Muscle layer of duodenum (tissue), 2 donors: ENCODE measurements at regions not wholly inside any gene's neighbourhood (a gene's known extent, or its start where the extent isn't known, plus 50 kb on each side); places are given as distances from the start of the nearest gene placed in this dataset.
A peak's percentile ranks its signal among the peaks of the same experiment; 100 is the strongest.
"Not testable (repeated sequence)": the region's sequence is repeated elsewhere in the genome, so short reads cannot be mapped to it uniquely, and the experiment has no call there.

Experiments
- H3K27ac ChIP-seq: one replicate; pipeline ENCODE4 v1.7.0; 2013; ENCODE audit warnings: mild to moderate bottlenecking, low read length
- H3K27me3 ChIP-seq: one replicate; pipeline ENCODE4 v1.7.0; 2013; ENCODE audit warnings: low read depth, mild to moderate bottlenecking, control low read depth, low read length
- H3K36me3 ChIP-seq, 2 donors: one replicate each; pipeline ENCODE4 v1.7.0; 2013; ENCODE audit warnings: low read length in 2 of 2, control low read depth in 1 of 2, mild to moderate bottlenecking in 1 of 2; ENCODE audit not compliant: insufficient read depth in 2 of 2, control insufficient read depth in 1 of 2
- H3K4me1 ChIP-seq, 2 donors: one replicate each; pipeline ENCODE4 v1.7.0; 2013; ENCODE audit warnings: low read length in 2 of 2, mild to moderate bottlenecking in 2 of 2, control low read depth in 1 of 2, moderate library complexity in 1 of 2; ENCODE audit not compliant: insufficient read depth in 2 of 2, control insufficient read depth in 1 of 2
- H3K4me3 ChIP-seq, 2 donors: one replicate each; pipeline ENCODE4 v1.7.0; 2013; ENCODE audit warnings: low read length in 2 of 2, low read depth in 1 of 2, mild to moderate bottlenecking in 1 of 2
- H3K9me3 ChIP-seq, 2 donors: one replicate each; pipeline ENCODE4 v1.7.0; 2013; ENCODE audit warnings: low read length in 2 of 2, control low read depth in 1 of 2, mild to moderate bottlenecking in 1 of 2; ENCODE audit not compliant: control insufficient read depth in 1 of 2
- donor health status: healthy.

GRCh38 chr13:71382285-71382684, 484.7 kb downstream of the DACH1 start:
- H3K27me3 ChIP-seq: no peaks in the 10 kb centered on the region
- no peak overlapping the region for H3K4me3 ChIP-seq
- no peaks in the 10 kb centered on the region for H3K36me3 ChIP-seq
- H3K27ac ChIP-seq: no peak overlapping the region
- no peaks in the 10 kb centered on the region for H3K4me1 ChIP-seq
- H3K9me3 ChIP-seq: no peaks in the 10 kb centered on the region

GRCh38 chr13:71380191-71380590, 486.8 kb downstream of the DACH1 start:
- no peak overlapping the region for H3K27ac ChIP-seq
- no peak overlapping the region for H3K4me3 ChIP-seq
- no peaks in the 10 kb centered on the region for H3K4me1 ChIP-seq
- H3K36me3 ChIP-seq: no peaks in the 10 kb centered on the region
- no peaks in the 10 kb centered on the region for H3K9me3 ChIP-seq
- no peaks in the 10 kb centered on the region for H3K27me3 ChIP-seq

DNA sequence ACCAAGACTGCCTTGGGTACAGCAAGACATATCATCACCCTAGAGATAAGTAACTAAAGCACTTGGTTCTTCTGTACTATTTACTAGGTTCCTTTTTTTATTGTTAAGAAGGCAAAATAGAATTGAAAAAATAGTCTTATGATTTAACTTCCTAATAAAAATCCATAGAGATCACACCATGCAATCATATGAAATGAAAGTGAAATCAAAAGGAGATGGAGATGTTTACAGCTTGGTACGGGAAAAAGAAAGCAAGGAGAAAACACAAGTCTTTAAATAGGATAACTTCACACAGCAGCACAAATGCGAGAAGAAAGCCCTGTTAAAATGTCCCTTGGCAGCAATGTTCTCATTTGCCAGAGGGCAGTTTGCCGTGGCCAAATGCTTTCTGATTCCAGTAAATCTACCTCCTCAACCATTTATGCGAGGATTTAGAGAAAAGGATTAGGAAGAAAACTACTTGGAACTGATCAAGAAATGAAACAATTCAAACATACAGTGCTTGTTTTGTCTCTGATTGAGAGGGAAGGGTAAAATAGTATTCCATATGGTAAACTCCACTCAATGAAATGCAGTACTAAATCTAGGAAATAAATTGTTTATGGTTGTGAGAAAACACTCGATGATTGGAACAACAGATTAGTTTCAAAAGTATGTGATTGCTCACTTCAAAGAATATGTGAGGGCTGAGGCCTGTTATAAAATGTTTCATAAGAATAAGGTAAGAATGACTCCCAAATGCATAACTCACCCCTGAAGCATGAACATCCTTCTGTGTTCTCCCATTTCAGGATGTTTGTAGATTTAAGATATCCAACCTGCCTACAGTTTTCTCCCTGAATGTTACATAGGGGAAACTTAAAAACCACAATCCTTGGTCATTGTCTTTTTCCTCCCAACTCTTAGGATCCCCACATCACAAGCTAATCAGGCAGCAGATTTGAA, 487.8 kb downstream of the DACH1 start:
- H3K4me3 ChIP-seq: peak overlapping the region; percentile 26 to 67
- no peaks in the 10 kb centered on the region for H3K27me3 ChIP-seq
- peak overlapping the region; percentile 85 for H3K27ac ChIP-seq
- no peaks in the 10 kb centered on the region for H3K4me1 ChIP-seq
- H3K9me3 ChIP-seq: no peaks in the 10 kb centered on the region
- H3K36me3 ChIP-seq: no peaks in the 10 kb centered on the region

DNA sequence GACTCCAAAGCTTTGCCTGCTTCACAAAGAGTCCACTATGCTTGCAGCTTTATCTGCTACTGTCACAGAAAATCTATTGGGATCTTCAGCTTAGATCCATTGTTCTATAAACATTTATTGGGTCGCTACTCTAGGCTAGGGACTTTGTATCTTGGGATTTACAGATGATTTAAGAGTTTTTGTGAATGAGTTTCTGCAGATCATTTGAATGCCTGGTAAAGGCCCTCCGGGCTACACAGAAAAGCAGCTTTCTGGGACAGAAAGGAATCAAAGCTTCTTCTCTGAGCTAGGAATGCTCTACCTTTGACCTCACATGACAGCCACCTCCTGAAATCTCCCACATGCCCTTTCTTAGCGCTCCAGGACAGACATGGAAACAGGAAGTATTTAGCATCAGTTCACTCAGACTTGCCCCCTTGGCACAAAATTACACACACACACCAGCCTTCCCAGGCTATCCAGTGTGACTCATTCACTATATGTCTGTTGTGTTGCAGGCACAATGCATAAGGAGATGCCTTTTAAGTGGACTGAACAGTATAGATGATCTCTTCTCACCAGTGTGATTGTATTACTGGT, 492.4 kb downstream of the DACH1 start:
- Histone ChIP-seq H3K4me1 (no peaks in the 10 kb centered on the region), H3K36me3 (no peaks in the 10 kb centered on the region), H3K9me3 (no peaks in the 10 kb centered on the region), H3K4me3 (no peak overlapping the region), H3K27me3 (no peaks in the 10 kb centered on the region), H3K27ac (no peak overlapping the region)

- Histone ChIP-seq H3K27me3 (no peaks in the 10 kb centered on the region), H3K27ac (no peak overlapping the region), H3K4me1 (no peaks in the 10 kb centered on the region), H3K36me3 (no peaks in the 10 kb centered on the region), H3K4me3 (no peak overlapping the region), H3K9me3 (no peaks in the 10 kb centered on the region)
Observed at GRCh38 chr13:71368336-71368735, 498.7 kb downstream of the DACH1 start.

- no peaks in the 10 kb centered on the region for H3K9me3 ChIP-seq
- no peaks in the 10 kb centered on the region for H3K27me3 ChIP-seq
- H3K36me3 ChIP-seq: no peaks in the 10 kb centered on the region
- H3K27ac ChIP-seq: no peak overlapping the region
- no peaks in the 10 kb centered on the region for H3K4me1 ChIP-seq
- H3K4me3 ChIP-seq: no peak overlapping the region
Observed at GRCh38 chr13:71360041-71360440, 507.0 kb downstream of the DACH1 start.

DNA sequence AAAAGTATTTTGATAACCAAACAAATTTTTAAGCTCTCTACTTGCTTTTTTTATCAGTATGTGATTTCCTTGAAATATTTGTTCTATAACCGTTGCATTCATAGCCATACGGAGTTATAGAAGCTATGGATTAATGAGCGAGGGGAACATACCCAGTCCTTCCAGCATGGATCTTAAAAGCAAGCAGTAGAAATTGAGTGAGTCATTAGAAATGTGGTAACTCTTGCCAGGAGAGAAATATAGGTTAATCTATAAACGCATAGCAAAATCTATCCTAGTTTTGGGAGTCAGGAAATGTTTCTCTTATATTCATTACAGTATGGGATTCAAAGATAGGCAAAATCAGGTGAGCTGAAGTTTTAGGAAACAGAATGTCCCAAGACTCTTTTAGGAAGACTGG, 507.4 kb downstream of the DACH1 start:
- Histone ChIP-seq H3K27me3 (no peaks in the 10 kb centered on the region), H3K27ac (no peak overlapping the region), H3K9me3 (no peaks in the 10 kb centered on the region), H3K36me3 (no peaks in the 10 kb centered on the region), H3K4me3 (no peak overlapping the region), H3K4me1 (no peaks in the 10 kb centered on the region)

DNA sequence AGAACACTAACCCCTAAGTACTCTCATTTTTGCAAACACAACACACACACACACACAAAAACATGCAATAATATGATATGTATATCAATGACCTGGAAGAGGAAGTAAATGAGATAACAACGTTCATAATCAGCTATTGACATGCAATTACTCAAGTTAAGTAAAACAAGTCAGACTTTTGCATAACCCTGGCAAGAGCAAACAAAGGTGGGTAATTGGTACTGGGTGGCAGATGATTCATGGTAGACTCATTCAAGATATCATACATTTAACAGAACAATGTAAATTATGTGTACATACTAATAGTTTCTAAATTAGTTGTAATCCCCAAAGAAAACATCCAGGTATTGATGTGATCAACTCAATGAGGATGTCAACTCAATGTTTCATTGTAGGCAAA, 508.8 kb downstream of the DACH1 start:
- no peaks in the 10 kb centered on the region for H3K36me3 ChIP-seq
- H3K27me3 ChIP-seq: no peaks in the 10 kb centered on the region
- no peaks in the 10 kb centered on the region for H3K9me3 ChIP-seq
- H3K4me1 ChIP-seq: no peaks in the 10 kb centered on the region
- no peak overlapping the region for H3K27ac ChIP-seq
- H3K4me3 ChIP-seq: no peak overlapping the region

- no peak overlapping the region for H3K4me3 ChIP-seq
- no peaks in the 10 kb centered on the region for H3K4me1 ChIP-seq
- H3K27me3 ChIP-seq: no peaks in the 10 kb centered on the region
- H3K36me3 ChIP-seq: no peaks in the 10 kb centered on the region
- H3K9me3 ChIP-seq: no peaks in the 10 kb centered on the region
- no peak overlapping the region for H3K27ac ChIP-seq
Observed at GRCh38 chr13:71355010-71355409, 512.0 kb downstream of the DACH1 start.

DNA sequence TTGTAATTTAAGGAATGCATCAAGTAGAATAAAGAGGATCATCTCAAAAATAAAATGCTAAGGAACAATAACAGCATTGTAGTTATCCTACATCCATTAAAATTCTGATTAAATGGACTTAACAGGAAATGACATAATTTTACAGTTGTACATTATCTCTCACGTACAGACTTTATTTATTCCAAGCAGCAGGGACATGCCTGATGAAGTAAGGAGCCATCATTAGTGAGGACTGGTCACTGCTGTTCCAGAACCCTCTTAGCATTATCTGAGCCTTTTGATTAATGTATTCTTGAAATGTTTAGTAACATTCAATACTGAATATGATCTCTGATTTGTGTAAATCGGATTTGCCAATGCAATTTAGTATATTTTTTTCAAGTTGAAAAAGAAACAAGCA, 516.1 kb downstream of the DACH1 start:
- Histone ChIP-seq H3K36me3 (no peaks in the 10 kb centered on the region), H3K27ac (no peak overlapping the region), H3K9me3 (no peaks in the 10 kb centered on the region), H3K4me1 (no peaks in the 10 kb centered on the region), H3K4me3 (no peak overlapping the region), H3K27me3 (no peaks in the 10 kb centered on the region)

GRCh38 chr13:71345856-71346255, 521.1 kb downstream of the DACH1 start:
- not testable (repeated sequence) for H3K9me3 ChIP-seq, H3K4me1 ChIP-seq, H3K4me3 ChIP-seq, H3K27me3 ChIP-seq, H3K27ac ChIP-seq, H3K36me3 ChIP-seq
